ENCODE measurements at regions not wholly inside any gene's neighbourhood (a gene's known extent, or its start where the extent isn't known, plus 50 kb on each side); places are given as distances from the start of the nearest gene placed in this dataset.

GRCh38 chr4:61068060-61068459 is 132.1 kb upstream of the ADGRL3 start:
- DNase-seq (ENCODE audit: low read depth in 1 of 2, low spot score in 1 of 2): no peak

GRCh38 chr4:61068745-61069144 is 131.4 kb upstream of the ADGRL3 start:
- DNase-seq (ENCODE audit: low read depth in 1 of 2, low spot score in 1 of 2): no peak

GRCh38 chr4:61070269-61070668 is 129.9 kb upstream of the ADGRL3 start:
- no peak for DNase-seq (ENCODE audit: low read depth in 1 of 2, low spot score in 1 of 2)

- no peak for DNase-seq (ENCODE audit: low read depth in 1 of 2, low spot score in 1 of 2)
Observed at GRCh38 chr4:61079427-61079826, 120.7 kb upstream of the ADGRL3 start.

- DNase-seq (ENCODE audit: low read depth in 1 of 2, low spot score in 1 of 2): no peak
Observed at GRCh38 chr4:61079976-61080375, 120.2 kb upstream of the ADGRL3 start.

- DNase-seq (ENCODE audit: low read depth in 1 of 2, low spot score in 1 of 2): no peak
Observed at GRCh38 chr4:61085534-61085933, 114.6 kb upstream of the ADGRL3 start.

- no peak for DNase-seq (ENCODE audit: low read depth in 1 of 2, low spot score in 1 of 2)
Observed at GRCh38 chr4:61086357-61086756, 113.8 kb upstream of the ADGRL3 start.

GRCh38 chr4:61086979-61087378 is 113.1 kb upstream of the ADGRL3 start:
- no peak for DNase-seq (ENCODE audit: low read depth in 1 of 2, low spot score in 1 of 2)

- no peak for DNase-seq (ENCODE audit: low read depth in 1 of 2, low spot score in 1 of 2)
Observed at GRCh38 chr4:61094854-61095598, 105.1 kb upstream of the ADGRL3 start.

GRCh38 chr4:61128682-61129081 is 71.4 kb upstream of the ADGRL3 start:
- no peak for DNase-seq (ENCODE audit: low read depth in 1 of 2, low spot score in 1 of 2)

GRCh38 chr4:61129971-61130370 is 70.2 kb upstream of the ADGRL3 start:
- DNase-seq (ENCODE audit: low read depth in 1 of 2, low spot score in 1 of 2): no peak

GRCh38 chr4:61143461-61143860 is 56.7 kb upstream of the ADGRL3 start:
- no peak for DNase-seq (ENCODE audit: low read depth in 1 of 2, low spot score in 1 of 2)

GRCh38 chr4:61149278-61149677 is 50.8 kb upstream of the ADGRL3 start:
- DNase-seq (ENCODE audit: low read depth in 1 of 2, low spot score in 1 of 2): no peak

All from activated CD4-positive, alpha-beta T cell treated with anti-CD3 and anti-CD28 coated beads, Interleukin-2, amount 50 U/mL, for 24 hours (primary cell).